HG02759 (cell line): ENCODE measurements at regions not wholly inside any gene's neighbourhood (a gene's known extent, or its start where the extent isn't known, plus 50 kb on each side); places are given as distances from the start of the nearest gene placed in this dataset.

Source experiments
- ATAC-seq: cut with Tn5 transposase; IDR thresholded peaks from one replicate; pipeline ENCODE4 v1.9.1; 2021; ENCODE audit warnings: mild to moderate bottlenecking, moderate library complexity; ENCODE audit not compliant: unreplicated experiment

- ATAC-seq, result no peak
Observed at GRCh38 chr1:65670518-65670917, 122.2 kb upstream of the PDE4B start.

GRCh38 chr1:65674522-65674921, 118.2 kb upstream of the PDE4B start:
- no peak for ATAC-seq

GRCh38 chr1:65679773-65680172, 112.9 kb upstream of the PDE4B start:
- ATAC-seq, result no peak

DNA sequence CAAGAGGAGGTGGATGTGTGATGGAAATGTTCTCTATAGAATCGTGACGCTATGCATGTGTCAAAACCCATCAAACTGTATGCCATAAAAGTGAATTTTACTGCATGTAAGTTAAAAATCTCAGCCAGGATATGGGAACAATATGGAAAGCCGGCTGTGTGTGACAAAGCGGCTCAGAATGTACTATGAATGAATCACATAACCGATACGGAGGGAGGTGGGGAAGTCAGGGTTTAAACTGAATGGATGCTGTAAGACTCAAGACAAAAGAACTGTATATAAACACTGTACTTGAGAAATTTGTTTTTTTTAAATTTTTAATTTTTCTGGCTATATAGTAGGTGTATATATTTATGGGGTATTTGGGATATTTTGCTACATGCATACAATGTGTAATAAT, 111.6 kb upstream of the PDE4B start:
- ATAC-seq, result no peak

- ATAC-seq, result peak; percentile 99
Observed at GRCh38 chr1:65687428-65688214, 105.1 kb upstream of the PDE4B start.

DNA sequence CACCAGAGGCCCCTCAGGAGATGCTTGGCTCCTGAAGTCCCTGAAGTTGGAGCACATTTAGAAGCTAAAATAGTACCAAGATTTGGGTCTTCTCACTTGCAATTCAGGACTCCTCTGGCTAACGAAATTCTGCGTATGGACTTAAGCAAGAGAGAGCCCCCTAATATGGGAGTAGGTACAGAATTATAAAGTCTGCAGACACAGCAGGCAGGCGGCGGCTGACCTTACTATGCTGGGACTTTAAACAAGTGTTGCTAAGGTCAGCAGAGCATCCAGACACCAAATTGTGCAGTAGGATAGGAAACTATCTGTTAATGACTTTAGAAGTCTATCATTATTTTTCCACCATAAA, 104.5 kb upstream of the PDE4B start:
- ATAC-seq, result no peak

DNA sequence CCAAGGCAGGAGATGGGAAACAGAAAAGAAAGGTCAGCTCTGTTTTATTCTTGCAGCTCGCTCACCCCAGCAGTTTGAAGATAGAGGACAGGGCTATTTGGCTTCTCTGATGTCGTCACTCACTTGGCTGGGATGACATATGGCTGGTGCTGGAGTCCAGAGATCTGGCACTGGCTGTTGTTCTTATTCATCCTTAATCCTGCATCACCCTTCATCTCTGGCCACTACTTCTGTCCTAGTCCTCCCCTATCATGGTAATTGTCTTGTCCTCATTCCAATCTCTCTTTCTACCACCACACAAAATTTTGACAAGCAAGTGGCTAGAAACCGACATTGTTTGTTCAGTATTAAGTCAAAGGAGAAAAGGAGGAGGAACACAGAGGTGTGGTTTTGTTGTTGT, 103.8 kb upstream of the PDE4B start:
- ATAC-seq, result no peak

DNA sequence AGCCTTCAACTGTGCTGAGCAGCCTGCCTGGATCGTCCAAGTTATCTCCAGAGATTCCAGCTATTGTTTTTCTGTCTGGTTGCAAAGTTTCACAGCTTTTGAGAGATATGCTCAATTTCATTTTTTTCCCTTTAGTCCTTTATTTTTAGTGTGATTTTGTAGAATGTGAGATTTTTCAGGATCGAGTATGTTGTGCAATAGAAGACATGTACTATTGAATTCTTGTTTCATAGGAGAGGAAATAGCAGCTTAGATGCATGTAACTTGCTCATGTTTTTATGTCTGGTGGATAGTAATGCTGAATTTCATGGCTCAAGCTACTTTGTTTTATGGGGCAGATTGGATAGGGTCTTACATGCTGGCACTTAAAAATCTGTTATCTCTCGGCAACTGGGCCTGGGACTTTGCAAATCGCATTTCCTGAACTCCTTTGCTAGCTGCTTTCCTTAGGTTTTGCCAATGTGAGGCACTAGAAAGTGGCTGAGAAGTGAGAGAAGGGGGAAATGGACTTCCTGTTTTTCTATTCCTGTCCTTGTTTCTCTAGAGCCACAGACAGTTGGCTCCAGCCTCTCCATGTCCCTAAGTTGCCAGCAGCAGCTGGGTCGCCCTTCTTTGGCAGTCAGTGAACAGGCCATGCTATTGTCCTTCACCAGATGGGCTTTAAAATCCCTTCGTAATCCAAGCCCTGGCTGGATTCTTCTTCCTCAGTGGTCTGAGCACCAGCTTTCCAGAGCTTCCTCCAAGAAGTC, 101.4 kb upstream of the PDE4B start:
- ATAC-seq, result no peak

GRCh38 chr1:65691972-65692371, 100.7 kb upstream of the PDE4B start:
- ATAC-seq, result no peak

GRCh38 chr1:65694126-65694525, 98.6 kb upstream of the PDE4B start:
- ATAC-seq, result no peak

GRCh38 chr1:65694933-65695332, 97.8 kb upstream of the PDE4B start:
- ATAC-seq, result no peak

DNA sequence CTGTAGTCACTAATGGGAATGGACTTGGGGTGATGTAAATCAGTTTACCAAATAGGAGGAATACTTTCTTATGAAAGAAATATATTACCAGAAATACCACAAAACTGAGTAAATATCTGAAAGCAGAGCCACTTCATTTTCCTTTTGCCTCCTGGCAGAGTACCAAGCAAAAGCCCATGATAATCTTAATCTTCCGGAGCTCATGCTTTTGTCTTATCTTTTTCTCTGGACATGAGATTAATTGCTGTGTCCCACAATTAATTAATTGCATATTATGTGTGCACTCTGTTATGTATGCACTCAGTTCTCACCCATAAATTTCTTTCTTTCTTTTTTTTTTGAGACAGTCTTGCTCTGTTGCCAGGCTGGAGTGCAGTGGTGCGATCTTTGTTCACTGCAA, 94.1 kb upstream of the PDE4B start:
- no peak for ATAC-seq

DNA sequence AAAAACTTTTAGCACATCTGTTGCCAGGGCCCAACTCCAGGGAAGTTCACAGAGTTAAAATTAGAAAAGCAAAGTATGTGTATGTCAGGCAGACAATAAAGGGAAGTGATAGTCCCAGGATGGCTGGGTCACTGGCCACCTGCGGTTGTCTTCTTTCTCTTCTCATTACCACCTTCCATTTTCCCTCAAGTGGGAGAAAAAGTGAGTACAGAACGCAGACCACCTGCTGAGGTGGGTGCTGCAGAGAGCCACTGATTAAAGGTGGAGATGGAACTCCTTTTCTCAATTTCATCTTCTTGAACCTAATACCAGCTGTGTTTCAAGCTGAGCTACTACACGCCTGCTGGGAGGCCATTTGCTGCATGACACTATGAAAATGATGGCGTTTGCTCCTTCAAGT, 88.8 kb upstream of the PDE4B start:
- ATAC-seq, result no peak

- no peak for ATAC-seq
Observed at GRCh38 chr1:65704318-65704717, 88.4 kb upstream of the PDE4B start.

GRCh38 chr1:65717815-65718454, 74.8 kb upstream of the PDE4B start:
- ATAC-seq, result no peak

DNA sequence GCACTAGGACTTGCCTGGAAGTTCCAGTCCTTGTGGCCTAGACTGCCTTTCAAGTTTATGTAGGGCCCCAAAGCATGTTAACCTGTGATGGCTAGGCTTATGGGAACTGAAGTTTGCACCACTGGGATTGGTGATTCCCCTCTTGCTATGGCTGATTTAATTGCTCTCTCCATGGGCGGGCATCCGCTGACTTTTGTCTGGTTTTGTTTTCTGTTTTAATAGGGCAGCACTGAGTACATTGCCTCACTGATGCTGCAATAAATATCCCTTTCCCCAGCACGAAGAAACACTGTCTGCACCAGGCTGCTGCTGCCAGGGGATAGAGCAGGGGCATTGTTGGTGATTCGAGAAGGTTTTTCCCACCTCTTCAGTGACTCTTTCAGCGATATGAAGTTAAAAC, 73.3 kb upstream of the PDE4B start:
- ATAC-seq, result no peak

DNA sequence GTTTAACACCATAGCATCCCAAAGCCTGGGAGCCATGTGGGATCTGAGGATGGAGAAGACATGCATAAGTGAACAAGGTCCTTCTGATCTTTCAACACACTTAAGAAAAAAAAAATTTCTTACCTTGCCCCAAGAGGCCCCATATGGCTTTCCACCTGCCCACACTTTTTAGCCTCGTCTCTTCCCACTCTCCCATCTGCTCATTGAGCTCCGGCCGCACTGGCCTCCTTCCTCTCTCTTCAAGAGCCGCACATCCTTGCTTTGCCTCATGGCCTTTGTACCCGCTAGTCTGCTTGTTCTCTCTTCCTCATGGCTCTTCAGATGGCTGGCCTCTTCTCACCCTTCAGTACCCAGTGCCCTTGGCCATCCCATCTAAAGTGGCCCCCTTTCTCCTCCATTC, 70.2 kb upstream of the PDE4B start:
- ATAC-seq, result no peak

- ATAC-seq, result no peak
Observed at GRCh38 chr1:65724151-65724550, 68.5 kb upstream of the PDE4B start.

DNA sequence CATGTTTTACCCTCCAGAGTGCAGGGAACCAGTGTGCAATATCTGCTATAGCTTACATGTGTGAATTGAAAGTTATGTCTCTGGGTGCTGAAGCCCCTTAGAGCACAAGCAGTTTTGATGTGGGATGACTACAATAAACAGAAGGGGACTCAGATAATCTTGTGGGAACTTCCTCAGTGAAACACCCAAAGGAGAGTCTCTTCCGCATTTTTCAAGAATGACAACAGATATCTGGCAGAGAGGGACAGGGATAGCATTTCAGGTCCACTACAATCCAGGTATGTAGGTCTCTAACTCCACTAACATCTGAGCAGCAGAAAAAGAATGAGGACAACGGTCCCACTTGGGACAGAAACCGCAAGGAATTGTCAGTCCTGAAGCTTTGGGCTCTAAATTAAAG, 67.6 kb upstream of the PDE4B start:
- no peak for ATAC-seq

GRCh38 chr1:65728504-65728903, 64.2 kb upstream of the PDE4B start:
- no peak for ATAC-seq

- no peak for ATAC-seq
Observed at GRCh38 chr1:65729259-65729658, 63.4 kb upstream of the PDE4B start.

- no peak for ATAC-seq
Observed at GRCh38 chr1:65734979-65735378, 57.7 kb upstream of the PDE4B start.
